ENCODE measurements at regions not wholly inside any gene's neighbourhood (a gene's known extent, or its start where the extent isn't known, plus 50 kb on each side); places are given as distances from the start of the nearest gene placed in this dataset.
"Not testable (repeated sequence)": the region's sequence is repeated elsewhere in the genome, so short reads cannot be mapped to it uniquely, and the experiment has no call there.

DNA sequence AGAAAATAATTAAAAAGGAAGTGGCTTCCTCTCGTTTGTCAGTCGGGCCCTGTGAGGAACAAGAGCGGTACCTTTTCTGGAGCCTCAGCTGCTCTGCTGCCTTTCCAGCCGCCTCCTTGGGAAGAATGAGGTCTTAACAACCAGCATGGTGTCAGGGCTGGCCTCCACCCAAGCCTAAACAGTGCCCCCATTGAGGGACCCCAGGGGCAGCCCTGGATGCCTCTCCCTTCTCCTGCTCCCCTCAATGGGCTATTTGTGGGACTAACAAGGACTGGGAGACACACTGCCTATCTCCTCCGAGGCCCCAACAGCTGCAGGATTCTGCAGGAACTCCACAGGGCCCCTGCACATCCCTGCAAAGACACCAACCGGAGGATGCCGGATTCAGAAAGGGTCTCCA is 155.4 kb upstream of the MAP3K1 start:
- no peak for DNase-seq (ENCODE audit: low spot score)

DNA sequence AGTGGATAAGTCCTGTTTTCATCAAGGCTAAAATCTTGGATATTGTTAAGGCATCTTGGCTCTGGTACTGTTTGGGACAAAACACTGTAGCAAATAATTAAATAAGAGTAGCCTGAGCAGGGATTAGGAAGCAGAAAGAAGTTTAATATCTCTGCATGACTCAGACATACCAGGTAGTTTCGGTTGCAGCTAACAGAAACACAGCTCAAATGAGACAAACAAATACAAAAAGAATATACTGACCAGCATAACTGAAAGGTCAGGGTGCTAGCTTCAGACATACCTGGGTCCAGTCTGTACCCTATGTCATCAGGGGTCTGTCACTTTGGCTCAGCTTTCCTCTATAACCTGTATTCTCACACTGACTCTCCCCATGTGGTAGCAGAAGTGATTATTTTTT is 156.4 kb upstream of the MAP3K1 start:
- DNase-seq (ENCODE audit: low spot score): no peak

DNA sequence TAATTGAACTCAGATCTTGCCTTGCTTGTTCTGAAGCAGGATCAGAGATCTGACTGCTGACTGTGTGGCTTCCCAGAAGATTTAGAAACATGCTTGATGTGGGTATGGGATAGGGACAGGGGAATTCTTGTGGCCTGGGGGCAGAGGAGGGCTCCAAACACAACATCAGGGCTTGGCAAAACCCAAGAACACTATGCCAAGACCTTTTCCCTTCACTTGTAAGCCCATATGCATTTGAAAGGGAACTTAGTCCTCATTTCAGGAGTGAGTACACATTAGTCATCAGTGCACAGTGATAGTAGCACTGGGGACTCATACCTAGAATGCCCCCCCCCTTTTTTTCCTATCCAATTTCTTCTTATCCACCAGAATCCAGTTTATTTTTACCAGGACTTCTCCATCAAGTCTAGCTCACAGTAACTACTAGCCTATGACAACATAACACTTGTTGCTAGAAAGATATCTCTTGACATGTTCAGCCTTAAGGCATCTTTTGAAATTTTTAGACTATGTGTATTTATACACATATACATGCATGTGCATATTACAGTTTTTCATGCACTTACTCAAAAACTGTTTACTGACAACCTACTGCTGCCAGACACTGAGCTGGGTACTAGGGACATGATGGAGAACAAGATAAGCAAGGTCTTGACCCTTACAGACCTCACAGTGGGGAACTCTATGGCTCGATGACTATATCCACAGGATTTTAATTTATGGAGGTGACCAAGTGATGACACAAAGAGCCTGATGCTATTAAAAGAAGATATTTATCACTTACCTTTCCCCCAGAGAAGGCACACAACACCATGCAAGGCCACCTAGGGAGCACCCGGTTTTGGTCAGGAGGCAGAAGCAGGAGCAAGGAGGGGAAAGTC is 158.3 kb upstream of the MAP3K1 start:
- no peak for DNase-seq (ENCODE audit: low spot score)

DNA sequence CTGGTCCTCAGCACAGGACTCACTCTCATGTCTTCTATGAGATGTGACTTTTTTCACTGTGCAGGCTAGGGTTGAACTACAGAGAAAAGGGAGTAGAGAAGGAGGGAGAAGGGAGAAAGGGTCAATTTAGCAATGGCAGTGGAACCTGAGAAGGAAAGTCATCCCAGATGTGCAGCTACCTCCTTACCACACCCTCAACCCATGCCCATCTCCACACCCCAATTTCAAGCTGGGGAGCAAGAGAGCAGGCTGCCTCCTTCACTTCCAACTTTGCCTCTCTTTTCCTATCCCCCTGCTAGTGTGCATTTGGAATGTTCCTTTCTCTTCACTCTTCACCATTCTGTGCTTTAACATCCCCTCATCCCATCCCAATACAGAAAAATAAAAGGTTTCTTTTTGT is 163.5 kb upstream of the MAP3K1 start:
- DNase-seq (ENCODE audit: low spot score): no peak

DNA sequence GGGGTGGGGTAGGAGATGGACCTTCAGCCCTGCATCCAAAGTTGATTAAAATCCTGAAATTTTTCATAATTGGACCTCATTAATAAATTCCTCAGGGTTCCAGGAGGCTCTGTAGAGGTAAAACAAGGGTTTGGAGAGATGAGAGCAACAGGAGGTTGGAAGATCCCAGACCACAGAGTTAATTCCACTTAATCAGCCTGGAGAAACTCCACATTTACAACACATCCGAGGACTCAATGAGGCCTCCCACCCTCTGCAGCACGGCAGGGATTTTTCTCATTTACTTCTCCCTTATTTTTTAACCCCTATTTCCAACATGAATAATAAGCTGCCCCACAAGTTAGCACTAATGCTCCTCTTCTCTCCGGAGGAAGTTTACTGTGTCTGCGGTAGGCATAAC is 165.0 kb upstream of the MAP3K1 start:
- no peak for DNase-seq (ENCODE audit: low spot score)

DNA sequence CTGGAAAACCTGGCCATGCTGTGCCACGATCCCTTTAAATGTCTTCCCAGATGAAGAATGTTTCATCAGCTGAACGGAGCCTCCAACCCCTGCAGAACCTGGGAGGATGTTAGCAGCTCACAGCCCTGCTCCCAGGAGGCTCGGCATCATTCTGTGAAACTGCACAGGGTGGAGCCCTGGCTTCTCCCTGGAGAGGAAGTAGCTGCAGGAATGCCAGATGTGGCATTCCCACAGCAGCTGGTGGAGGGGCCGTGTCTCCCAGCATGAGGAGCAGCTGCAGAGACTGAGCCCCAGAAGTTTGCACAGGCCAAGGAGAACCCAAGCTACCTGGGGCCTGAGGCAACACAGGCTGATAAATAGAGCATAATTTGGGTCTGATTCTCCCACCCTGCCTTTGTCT is 165.8 kb upstream of the MAP3K1 start:
- no peak for DNase-seq (ENCODE audit: low spot score)

DNA sequence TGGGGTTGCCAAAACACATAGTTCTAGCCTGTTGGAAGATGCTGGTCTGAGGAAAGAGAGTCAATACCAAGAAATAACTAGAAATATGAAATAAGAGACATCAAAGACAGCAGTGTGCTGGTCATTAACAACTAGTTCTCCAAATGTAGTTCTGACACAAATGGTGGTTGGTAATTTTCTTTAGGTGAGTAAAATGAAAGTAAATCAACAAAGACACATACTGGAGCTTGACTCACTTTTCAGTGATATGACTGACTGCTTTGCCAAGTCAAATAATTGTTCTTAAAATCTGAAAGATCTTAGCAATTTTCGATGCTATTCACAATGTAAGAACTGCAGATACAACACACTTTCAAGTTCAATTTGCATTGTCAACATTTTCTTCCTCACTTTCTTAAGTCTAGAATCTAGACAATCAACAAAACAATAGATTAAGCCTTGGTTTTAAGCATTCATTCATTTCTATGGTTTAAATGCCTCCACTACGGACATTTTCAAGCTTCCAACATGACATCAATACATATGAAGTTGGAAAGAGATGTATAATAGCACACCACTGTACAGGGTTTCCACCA is 166.8 kb upstream of the MAP3K1 start:
- DNase-seq (ENCODE audit: low spot score): no peak

DNA sequence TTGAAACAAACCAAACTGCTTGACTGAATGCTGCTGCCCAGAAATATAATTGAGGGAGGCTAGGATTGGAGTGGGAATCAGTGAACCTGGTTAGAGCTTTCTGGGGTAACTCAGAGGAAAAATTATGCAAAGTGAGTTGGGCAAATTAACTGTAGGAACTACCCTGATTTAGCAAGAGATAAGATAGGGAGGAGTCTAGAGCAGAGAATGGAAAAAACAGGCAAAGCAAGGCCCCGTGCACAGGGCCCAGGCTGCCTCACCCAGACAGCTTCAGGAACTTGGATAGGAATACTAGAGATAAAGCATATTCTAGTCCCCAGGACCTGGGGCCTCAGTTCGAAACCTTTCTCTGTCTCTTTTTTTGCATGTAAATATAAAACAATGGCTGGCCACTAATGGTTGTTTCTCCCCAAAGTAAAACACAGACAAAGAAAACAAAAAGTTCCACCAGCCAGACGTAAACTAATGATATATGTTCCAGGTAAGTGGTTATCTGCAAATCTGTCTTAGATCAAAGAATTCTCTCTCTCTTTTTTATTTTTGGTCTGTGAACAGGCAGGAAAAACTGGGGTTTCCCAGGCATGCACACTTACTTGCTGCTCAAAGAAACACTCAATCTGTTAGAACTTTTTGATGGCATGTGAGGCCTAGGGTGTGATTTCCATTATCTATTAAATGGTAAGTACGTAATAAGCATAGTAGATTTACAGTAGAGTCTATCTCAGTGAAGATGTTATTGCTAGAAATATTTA is 168.1 kb upstream of the MAP3K1 start:
- no peak for DNase-seq (ENCODE audit: low spot score)

DNA sequence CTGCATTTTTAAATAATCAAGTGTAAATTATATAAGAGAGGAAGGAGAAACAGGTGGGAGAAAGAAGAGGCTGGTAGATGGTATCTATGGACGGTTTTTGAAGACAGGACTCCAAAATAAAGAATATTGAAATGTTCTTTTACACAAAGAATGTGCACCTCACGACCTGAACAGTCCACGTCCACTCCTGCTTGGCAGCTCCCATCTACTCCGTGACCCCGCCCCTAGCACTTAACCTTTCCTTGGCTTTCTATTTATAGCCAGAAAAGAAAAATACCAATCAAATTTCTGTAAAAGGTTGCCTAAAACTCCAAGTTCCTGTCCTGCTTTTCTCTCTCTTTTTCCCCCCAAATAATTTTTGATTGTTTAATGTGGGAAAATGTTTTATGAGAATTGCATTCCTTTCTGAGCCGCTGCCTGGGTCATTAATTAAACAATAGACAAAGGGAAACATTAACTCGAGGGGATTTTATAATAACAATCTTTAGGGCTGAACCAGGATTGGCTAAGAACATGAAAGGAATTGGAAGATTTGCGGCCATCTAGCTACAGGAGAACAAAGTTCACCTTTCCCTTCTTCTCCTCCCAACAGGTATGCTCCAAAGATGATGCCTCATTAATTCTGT is 173.6 kb upstream of the MAP3K1 start:
- no peak for DNase-seq (ENCODE audit: low spot score)

DNA sequence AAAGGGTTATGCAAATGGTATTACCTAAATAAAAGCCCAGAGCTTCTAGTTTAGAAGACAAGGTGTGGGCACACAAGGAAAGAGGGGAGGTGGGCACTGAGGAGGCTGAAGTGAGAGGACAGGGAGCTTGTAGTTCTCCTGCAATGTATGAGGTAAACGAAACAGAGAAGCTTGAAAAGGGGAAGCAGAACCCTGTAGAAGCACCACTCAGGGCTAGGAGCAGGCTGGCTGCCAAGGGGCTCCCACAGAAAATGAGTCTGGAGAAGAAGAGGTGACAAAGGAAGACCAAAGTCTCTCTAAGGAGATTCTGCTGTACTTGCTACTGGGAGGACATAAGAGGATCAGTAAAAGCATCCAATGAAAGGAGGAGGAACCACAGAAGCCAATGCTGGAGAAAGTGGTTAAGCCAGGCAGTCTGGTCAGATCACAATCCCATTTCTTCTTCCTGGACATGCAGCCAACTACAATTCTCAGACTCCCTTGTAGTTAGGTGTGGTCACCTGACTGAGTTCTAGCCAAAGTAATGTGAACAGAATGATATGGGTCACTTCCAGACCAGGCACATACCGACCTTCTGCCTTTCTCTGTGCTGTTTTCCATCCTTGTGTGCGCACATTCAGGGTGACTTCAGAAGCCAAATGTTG is 174.5 kb upstream of the MAP3K1 start:
- DNase-seq (ENCODE audit: low spot score): no peak

DNA sequence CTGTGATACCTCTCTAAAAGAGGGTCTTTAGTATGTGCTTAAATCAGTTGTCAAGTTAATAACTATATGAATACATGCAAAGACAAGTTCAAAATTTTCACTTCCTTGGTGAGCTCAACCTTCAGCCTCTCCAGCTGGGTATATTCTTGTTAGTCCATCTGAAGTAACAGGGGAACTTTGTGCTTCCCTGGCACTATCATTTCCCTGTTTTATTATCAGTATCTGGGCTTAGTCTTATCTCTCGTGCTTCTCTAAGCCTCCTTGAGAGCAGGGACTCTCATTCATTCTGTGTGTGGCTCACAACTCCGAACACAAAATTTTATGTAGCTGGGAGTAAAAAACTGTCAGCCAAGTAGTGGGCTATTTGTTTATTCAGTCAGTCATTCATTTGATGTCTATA is 175.9 kb upstream of the MAP3K1 start:
- DNase-seq (ENCODE audit: low spot score): no peak

DNA sequence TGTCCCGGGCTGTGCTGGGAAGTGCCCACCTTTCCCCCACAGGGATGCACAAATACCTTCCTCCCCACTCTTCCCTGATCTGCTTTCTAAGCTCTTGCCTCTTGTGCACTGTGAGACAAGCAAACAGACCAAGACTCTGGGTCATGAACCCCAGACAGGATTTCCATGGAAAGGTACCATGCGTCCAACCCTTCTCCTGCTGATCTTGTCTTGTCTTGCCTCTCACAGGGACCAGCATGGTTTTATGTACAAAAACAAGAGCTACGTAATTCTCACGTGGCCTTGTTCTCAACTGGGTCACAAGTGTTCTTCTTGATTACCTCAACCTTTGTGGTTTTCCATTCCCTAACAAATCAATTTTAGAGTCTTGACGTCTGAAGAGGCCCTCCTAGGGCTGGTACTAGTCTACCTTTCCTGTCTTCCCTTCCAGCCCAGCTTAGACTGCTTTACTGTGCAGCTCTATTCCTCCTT is 176.5 kb upstream of the MAP3K1 start:
- DNase-seq (ENCODE audit: low spot score): no peak

DNA sequence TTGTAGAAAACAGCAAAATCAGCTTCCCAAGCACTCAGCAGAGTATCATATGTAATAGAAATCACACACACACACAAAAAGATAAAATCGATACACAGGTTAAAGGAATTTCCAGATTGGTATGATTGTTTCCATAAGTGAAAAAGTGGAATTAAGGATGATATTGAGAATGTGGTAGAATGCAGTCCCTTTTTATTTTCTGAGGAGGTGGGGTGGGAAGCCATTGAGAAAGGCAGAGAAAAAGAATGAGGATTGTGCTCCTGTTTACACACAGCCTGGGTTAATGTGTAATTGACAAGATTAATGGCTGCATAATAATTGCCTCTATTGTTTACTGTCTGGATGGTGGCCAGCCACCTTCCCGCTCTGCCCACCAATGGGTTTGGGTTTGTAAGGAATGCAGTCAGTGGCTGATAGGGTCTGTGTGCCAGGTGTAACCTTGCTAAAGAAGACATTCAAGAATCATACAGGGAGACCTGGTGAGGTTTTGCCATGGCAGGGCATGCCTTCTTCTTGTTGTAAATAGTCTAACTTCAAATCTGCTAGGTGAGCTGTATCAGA is 177.2 kb upstream of the MAP3K1 start:
- DNase-seq (ENCODE audit: low spot score): peak; percentile 32

DNA sequence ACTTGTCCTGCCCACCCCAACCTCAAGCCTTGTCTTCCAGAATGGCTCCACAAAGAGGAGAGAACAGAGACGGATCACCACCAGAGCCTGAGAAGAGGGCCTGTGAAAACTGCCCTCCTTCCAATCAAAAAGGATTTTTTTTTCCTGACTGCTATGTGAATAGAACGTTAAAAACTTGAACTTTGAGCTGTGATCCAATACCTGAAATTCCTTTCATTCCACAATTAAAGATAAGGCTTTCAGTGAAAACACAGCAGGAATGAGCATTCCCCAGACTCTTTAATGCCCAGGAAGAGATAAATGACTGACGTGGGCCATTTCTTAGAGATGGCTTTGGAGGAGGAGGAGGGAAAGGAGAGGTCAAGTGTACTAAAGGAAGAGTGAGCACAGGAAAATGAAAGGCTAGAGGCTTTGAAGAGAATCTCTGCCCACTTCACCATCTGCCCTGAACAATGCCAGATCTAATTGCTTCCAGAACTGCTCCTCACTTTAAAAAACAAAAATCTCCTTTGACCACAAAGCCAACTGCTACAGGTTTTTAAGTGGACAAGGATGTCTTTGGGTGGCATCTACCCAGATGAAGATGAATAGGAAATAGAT is 177.9 kb upstream of the MAP3K1 start:
- peak; percentile 23 for DNase-seq (ENCODE audit: low spot score)

DNA sequence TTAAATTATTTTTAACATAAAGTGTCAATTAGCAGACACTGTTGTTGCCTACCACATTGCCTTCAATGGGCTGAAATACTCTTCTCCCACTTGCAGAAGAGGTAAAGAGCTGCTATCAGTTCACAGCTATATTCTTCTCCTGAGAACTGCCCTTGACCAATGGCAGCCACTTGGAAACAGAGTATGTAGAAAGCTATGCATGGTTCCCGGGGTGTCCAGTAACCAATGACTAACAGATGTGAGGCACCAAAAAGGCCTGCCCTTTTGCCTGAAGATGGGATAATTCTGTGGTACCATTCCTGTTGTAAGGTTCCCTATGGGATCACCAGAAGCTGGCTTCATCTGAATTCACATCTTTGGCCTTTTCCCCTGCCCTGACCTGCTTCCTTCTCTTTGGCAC is 181.4 kb upstream of the MAP3K1 start:
- no peak for DNase-seq (ENCODE audit: low spot score)

DNA sequence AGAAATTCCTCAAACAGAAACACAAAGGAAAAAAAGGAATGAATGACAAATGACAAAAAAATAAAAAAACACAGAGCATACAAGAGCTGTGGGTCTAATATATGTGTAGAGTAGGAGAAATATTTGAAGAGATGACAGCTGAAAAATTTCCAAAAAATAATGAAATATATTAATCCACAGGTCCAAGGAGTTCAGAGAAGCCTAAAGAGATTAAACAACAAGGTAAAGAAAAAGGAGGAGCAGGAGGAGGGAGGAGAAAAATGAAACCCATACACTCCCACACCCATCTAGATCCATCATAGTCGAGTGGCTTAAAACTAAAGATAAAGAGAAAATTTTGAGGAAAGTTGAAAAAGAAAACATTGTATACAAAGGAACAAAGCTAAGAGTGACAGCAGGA is 182.4 kb upstream of the MAP3K1 start:
- no peak for DNase-seq (ENCODE audit: low spot score)

DNA sequence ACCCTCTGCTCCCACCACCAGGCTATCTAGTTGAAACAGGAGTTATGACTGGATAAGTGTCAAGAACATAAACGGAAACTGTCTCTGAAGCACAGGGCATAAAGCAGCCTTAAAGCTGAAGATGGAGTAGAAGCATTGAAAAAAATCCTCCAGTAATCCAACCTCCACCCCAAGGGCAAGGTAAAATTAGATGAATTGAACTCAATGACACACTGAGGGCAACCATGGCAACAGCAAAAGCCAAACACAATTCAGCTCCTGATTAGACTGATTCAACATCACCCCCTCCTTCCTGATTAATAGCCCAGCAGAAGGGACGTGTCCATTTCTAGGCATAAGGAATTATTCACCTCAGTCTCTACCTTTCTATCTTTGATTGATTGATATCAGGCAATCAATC is 183.2 kb upstream of the MAP3K1 start:
- no peak for DNase-seq (ENCODE audit: low spot score)

DNA sequence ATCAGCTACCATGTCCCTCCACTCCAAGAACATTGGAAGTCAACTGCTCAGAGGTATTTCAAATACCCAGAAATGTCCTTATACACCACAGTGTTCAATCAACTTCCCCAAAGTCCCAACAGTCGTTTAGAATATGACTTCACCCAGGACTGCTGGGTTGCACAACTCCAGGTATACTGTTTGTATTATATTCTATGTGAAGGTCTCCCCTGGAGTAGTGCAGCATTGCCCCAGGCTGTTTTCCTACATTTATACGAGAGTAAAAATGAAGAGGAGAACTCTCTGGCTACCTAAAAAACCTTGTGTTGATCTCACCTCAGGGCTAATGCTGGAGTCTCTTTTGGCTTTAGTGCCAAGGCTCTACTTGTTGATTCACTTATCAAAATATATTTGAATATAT is 183.6 kb upstream of the MAP3K1 start:
- no peak for DNase-seq (ENCODE audit: low spot score)

DNA sequence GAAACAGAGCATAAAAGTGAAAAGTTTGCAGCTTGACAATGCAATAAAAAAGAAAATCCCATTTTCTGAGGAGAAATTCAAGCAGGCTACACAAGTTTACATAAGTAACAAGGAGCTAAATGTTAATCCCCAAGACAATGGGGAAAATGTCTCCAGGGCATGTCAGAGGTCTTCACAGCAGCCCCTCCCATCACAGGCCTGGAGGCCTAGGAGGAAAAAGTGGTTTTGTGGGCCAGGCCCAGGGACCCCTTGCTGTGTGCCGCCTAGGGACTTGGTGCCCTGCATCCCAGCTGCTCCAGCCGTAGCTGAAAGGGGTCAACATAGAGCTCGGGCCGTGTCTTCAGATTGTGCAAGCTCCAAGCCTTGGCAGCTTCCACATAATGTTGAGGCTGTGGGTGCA is 186.7 kb upstream of the MAP3K1 start:
- not testable (repeated sequence) for DNase-seq (ENCODE audit: low spot score)

DNA sequence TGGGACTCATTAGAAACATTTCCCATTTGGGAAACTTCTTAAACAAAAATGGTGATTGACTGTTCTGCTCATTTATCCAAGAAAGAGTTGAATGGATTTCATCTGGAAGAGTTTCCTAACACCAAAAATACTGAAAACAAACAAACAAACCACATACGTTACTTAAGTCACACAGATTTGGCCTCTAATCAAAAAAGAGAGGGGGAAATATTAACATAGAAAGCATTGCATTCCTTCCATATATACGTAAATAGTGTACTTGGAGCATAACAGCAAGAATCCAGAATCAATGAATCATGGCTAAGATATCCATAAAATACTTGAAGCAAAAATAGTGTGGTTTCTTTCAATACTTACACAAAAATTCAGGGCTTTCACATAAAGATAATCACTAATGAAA is 189.8 kb upstream of the MAP3K1 start:
- DNase-seq (ENCODE audit: low spot score): no peak

DNA sequence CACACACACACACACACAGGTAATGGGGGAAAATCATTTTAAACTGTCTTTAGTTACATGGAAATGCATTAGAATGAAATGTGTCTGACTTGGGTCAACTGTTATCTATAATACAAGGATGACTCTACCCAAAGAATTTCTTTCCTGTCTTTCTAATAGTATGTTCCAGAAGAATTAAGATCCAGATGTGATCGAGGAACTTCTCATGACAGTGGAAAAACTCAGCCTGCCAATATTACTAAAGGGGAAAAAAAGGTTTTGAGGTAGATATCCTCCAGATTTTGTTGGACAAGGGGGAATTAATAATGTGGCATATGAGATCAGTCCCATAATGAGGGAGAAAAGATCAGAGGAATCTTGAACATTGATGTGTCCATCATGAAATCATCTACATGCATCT is 190.6 kb upstream of the MAP3K1 start:
- no peak for DNase-seq (ENCODE audit: low spot score)
